Neural crest cell (in vitro differentiated cells): ENCODE measurements at regions not wholly inside any gene's neighbourhood (a gene's known extent, or its start where the extent isn't known, plus 50 kb on each side); places are given as distances from the start of the nearest gene placed in this dataset.
"Not testable (repeated sequence)": the region's sequence is repeated elsewhere in the genome, so short reads cannot be mapped to it uniquely, and the experiment has no call there.

Experiments
- DNase-seq: peaks from one replicate; pipeline ENCODE4 v3.0.0; 2021; ENCODE audit warnings: low read depth, mixed read lengths, low spot score
- H3K27ac Mint-ChIP-seq: one replicate; pipeline ENCODE4 v1.8.0; 2021; ENCODE audit warnings: mild to moderate bottlenecking, mixed read lengths; ENCODE audit not compliant: unreplicated experiment
- H3K27me3 Mint-ChIP-seq: 2 replicates; pipeline ENCODE4 v1.8.0; 2021; ENCODE audit warnings: low read depth, mild to moderate bottlenecking, mixed read lengths
- H3K36me3 Mint-ChIP-seq: 2 replicates; pipeline ENCODE4 v1.8.0; 2021; ENCODE audit warnings: low read depth, mild to moderate bottlenecking, mixed read lengths
- H3K4me1 Mint-ChIP-seq: 2 replicates; pipeline ENCODE4 v1.8.0; 2021; ENCODE audit warnings: mixed read lengths
- H3K4me3 Mint-ChIP-seq: one replicate; pipeline ENCODE4 v1.8.0; 2021; ENCODE audit warnings: mild to moderate bottlenecking, mixed read lengths
- H3K9me3 Mint-ChIP-seq: 2 replicates; pipeline ENCODE4 v1.8.0; 2021; ENCODE audit warnings: mixed read lengths
- CTCF ChIP-seq: fragments of 200-600 bp; sonication (generic); conservative IDR thresholded peaks from 2 replicates; pipeline ENCODE4 v1.5.0; 2021; ENCODE audit warnings: antibody characterized with exemption, mild to moderate bottlenecking

GRCh38 chr2:160596441-160596840 lies 102.8 kb upstream of the RBMS1 start:
- Mint-ChIP-seq H3K27me3 (no peaks in the 10 kb centered on the region), H3K4me1 (no peaks in the 10 kb centered on the region), H3K36me3 (peaks cover 10% of the 10 kb centered on the region), H3K4me3 (no peak overlapping the region), H3K9me3 (peaks cover 13% of the 10 kb centered on the region), H3K27ac (no peak overlapping the region)
- TF ChIP-seq CTCF = no peak
- no peak for DNase-seq

- H3K27me3 Mint-ChIP-seq, DNase-seq, H3K4me1 Mint-ChIP-seq, H3K9me3 Mint-ChIP-seq, H3K4me3 Mint-ChIP-seq, H3K36me3 Mint-ChIP-seq: not testable (repeated sequence)
- H3K27ac Mint-ChIP-seq = peak overlapping the region; percentile 38
Measured at GRCh38 chr2:160600437-160600836, 106.8 kb upstream of the RBMS1 start.

DNA sequence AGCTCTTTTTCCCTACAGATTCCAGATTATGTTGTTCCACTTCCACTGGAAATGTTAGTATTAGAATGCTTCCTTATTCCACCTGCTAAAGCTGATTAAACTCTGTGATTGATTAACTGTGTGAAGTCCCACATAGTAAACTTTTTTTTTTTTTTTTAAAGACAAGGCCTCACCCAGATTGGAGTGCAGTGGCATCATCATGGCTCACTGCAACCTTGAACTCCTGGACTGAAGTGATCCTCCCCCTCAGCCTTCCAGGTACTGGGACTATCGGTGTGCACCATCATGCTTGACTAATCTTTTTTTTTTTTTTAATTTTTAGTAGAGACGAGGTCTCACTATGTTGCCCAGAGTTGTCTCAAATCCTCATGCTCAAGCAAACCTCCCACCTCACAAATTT lies 108.5 kb upstream of the RBMS1 start:
- Mint-ChIP-seq H3K9me3 (no peaks in the 10 kb centered on the region), H3K27ac (no peak overlapping the region), H3K4me3 (no peak overlapping the region), H3K4me1 (no peaks in the 10 kb centered on the region), H3K36me3 (no peaks in the 10 kb centered on the region), H3K27me3 (no peaks in the 10 kb centered on the region)
- TF ChIP-seq CTCF = no peak
- DNase-seq = no peak

DNA sequence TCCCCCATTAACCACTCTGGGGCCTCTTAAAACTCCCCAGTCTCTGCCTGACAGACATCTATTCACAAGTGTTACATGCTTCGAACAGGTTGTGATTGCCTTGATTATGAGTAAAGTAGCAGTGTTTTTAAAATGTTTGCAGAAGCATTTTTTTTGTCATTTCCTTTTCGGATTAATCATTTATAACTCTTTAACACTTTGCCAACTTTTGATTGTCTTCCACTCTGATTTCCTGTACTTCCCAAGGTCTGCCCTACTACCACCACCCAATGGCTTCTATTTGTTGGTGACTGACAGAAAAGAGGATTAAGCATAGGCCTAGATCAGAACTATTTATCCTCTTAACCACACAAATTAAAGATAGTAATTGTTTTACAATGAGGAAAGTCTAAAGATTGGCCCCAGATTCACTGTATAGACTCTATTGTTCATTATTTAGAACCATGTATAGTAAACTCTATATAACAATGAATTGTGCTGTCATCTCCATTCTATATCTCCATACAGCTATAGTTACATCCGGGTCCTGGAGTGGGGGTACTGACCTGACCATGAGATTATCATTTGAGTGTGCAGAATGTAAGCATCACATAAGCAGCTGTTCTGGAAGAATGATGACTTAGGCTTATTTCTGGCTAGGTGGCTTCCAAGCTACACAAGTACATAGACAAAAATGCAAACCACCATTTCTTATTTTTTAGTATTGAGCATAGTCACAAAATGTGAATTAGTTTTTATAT lies 110.3 kb upstream of the RBMS1 start:
- Mint-ChIP-seq H3K4me3 (no peak overlapping the region), H3K9me3 (no peaks in the 10 kb centered on the region), H3K36me3 (no peaks in the 10 kb centered on the region), H3K4me1 (no peaks in the 10 kb centered on the region), H3K27me3 (no peaks in the 10 kb centered on the region), H3K27ac (no peak overlapping the region)
- no peak for DNase-seq
- no peak for TF ChIP-seq CTCF

DNA sequence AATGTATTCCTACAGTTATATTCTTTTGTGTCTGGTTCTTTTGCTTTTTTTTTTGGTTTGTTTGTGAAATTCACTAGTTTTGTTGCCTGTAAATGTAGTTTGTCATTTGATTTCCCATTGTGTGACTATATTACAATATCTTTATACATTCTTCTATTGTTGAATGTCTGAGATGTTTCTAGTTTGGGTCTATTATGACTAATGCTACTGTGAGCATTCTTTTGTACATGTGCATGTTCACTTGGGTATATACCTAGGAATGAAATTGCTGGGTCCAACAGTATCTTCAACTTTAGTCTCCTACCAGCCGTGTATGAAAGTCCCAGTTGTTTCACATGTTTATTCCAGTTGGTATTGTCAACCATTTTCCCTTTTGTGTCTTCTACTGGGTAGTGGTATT lies 112.7 kb upstream of the RBMS1 start:
- Mint-ChIP-seq H3K27ac (no peak overlapping the region), H3K27me3 (no peaks in the 10 kb centered on the region), H3K36me3 (no peaks in the 10 kb centered on the region), H3K4me3 (no peak overlapping the region), H3K9me3 (no peaks in the 10 kb centered on the region), H3K4me1 (no peaks in the 10 kb centered on the region)
- DNase-seq = no peak
- no peak for TF ChIP-seq CTCF

GRCh38 chr2:160608599-160608998 lies 115.0 kb upstream of the RBMS1 start:
- no peaks in the 10 kb centered on the region for H3K9me3 Mint-ChIP-seq
- H3K36me3 Mint-ChIP-seq = no peaks in the 10 kb centered on the region
- no peaks in the 10 kb centered on the region for H3K4me1 Mint-ChIP-seq
- H3K27me3 Mint-ChIP-seq = no peaks in the 10 kb centered on the region
- H3K4me3 Mint-ChIP-seq = no peak overlapping the region
- no peak for TF ChIP-seq CTCF
- no peak for DNase-seq
- no peak overlapping the region for H3K27ac Mint-ChIP-seq
